Activated CD4-positive, alpha-beta T cell treated with anti-CD3 and anti-CD28 coated beads, Interleukin-2, amount 50 U/mL, for 24 hours (primary cell): ENCODE measurements at regions not wholly inside any gene's neighbourhood (a gene's known extent, or its start where the extent isn't known, plus 50 kb on each side); places are given as distances from the start of the nearest gene placed in this dataset.

Experiments
- DNase-seq, 2 donors: peaks; one replicate each; pipeline ENCODE4 v3.0.0-alpha.2; 2020; ENCODE audit warnings: low read depth in 1 of 2, low spot score in 1 of 2

- DNase-seq, result no peak
These were observed 796.5 kb upstream of the SLIT2 start for GRCh38 chr4:19455196-19455595.

GRCh38 chr4:19438233-19438632, 813.5 kb upstream of the SLIT2 start:
- no peak for DNase-seq

DNA sequence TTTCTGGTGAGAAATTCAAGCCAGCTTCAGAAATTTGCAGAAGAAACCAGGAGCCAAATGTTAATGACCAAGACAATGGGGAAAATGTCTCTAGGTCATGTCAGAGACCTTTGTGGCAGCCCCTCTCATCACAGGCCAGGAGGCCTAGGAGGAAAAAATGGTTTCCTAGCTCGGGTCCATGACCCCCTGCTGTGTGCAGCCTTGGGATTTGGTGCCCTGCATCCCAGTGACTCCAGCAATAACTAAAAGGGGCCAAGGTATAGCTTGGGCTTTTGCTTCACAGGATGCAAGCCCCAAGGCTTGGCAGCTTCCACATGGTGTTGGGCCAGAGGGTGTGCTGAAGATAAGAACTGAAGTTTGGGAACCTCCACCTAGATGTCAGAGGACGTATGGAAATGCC, 814.7 kb upstream of the SLIT2 start:
- no peak for DNase-seq

- no peak for DNase-seq
These were observed 822.0 kb upstream of the SLIT2 start for GRCh38 chr4:19429684-19430083.

DNA sequence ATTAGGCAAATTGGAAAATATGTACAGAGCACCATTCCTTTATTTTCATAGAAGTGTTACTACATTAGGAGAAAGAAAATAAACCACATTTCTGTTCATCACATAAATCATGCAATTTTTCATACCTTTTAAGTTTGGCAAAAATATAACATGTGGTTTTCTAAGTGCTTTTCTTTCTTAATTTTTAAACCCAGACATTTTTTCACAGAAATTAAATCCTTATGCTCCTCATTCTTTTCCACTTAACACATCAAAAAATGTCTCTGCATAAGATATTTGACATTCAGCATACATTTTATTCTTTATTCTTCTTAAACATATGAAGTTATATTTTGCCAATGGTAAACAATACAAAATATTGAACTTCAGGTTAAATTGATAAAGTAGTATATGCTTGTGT, 826.6 kb upstream of the SLIT2 start:
- no peak for DNase-seq

DNA sequence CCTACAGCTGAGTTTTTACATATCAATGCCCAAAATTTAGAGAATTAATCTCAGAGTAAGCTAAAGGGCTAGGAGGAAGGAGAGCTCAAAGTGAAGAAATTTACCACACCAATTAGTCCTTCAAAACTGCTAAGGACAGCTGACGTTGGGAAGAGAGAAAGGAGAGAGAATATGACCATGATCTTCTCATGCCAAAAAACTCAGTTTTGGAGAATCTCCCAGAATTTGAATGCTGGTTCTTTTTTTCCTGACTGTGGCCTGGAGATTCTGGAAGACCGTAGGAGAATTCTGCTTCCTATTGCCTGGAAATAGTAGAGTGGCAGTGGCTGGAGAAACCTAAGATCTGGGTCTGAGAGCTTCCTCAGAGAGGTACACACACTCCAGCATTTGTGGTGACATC, 834.4 kb upstream of the SLIT2 start:
- DNase-seq, result no peak

GRCh38 chr4:19416146-19416545, 835.6 kb upstream of the SLIT2 start:
- no peak for DNase-seq

DNA sequence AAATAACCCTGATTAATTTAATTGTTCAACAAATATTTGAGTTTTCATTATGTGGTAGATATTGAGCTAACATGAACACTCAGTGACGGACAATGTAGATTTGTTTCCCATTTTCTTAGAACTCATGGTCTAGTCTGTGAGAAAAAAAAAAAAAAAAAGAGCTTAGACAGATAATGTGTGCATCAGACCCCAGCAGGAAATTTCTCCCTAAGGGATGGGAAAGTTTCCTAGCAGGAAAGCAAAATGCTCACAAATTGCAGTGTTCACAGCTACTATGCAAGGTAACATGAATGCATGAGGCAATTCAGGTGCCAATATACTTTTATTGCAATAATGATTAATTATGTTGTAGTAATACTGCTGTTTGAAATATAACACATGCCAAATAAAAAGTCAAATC, 843.2 kb upstream of the SLIT2 start:
- DNase-seq, result no peak

DNA sequence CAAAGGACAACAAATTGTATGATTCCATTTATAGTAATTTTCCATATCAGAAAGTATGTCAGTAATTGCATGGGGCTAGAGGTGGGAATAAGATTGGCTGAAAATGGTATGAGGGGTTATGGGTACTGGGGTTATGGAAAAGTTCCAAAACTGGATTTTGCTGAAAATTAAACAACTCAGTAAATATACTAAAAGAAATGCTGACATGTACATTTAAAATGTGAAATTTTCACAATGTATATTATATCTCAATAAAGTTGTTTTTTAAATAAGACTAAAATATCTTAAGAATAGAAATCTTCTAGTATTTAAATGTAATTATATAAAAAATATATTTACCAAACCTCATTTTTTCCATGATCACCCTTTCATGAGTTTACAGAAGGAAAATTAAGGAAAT, 844.9 kb upstream of the SLIT2 start:
- DNase-seq, result no peak

DNA sequence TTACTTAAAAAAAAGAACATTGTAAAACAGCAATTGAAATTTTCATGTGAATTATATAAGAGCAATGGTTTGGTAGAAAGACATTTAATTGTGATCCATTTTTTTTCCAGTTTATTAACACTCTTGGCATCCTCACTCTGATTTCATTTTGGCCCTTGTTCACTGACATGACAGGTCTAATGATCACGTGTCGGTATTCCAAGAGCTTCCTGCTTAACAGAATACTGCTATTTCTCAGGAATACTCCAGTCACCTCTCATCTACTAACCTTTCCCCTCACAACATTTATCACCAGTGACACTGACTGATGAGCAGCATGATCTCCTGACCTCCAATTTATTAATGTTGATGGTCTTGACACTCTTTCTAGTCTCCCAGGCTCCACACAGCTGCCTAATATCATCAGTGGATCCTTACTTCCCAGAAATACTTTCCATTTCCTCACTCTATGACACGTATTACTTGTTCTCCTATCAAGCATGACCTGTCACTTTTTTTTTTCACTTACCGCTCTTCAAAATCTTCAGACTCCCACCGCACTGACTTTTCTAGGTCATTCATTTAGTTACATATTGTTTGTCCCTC, 847.8 kb upstream of the SLIT2 start:
- no peak for DNase-seq

DNA sequence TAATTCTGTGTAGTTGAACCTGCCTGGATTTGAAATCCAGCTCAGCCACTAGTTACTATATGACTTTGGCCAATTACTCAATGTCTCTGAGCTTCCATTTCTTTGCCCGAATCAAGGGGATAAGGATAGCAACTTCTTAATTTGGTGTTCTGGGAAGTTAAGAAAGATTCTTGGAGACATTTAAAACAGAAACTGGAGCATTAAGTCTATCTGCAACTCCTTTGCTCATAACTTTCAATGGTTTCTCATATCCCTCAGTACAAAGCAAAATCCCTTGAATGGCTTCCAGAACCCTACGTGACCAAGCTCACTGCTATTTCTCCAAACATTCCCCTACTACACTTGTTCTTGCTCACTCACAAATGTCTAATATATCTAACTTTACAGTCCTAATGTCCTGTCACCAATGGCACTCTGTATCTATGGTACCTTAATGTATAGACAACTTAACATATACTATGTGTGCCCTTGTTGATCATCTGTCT, 849.1 kb upstream of the SLIT2 start:
- no peak for DNase-seq

DNA sequence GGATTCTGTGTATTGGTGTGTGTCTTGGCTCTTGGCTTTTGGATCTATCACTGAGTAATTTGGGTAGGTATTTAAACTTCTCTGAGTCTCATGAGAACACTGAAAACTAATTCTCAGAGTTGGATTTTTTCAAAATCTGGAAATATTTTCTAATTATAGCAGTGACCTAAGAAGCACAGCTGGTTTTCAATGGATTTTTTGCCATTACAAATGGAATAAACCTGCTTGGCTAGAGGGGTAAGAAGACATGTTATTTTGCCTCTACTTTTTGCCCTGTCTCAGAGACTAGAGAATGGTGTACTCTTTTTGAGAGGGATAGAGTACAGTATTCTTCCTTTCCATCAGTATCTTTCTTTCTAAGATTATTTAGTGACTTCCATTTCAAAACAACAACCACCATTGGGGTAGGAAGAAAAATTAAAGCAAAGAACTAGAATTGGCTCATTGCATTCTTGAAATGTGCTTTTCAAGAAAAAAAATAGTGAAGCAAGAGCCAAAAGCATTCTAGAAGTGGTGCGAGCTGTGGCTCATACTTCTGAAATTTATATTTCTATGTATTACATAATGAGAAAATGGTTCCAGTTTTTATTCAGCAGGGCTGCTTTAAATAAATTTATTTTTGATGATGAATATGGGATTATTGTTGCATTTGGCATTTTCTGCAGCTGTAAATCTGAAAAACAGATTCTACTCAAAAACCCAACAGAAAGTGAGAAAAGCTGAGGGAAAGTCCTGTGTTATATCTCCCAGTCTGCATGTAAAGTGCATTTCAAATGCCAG, 850.2 kb upstream of the SLIT2 start:
- no peak for DNase-seq

DNA sequence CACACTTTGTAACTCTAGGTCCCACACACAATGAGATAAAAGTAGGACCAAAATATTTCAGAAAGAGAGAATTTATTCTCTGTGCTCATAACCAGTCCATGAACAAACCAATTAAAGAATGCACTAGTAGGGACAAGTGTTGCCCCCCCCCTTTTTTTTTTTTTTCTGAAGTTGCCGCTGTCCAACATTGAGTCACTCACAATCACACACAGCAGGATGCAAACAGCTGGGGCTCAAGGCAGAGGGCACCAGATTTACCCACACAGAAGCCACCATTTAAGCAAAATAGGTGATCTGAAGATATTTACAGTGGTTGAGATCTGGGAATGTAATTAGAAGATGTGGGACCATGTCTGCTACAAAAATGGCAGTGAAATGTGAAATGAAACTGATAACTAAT, 850.9 kb upstream of the SLIT2 start:
- DNase-seq, result no peak

- no peak for DNase-seq
These were observed 852.7 kb upstream of the SLIT2 start for GRCh38 chr4:19399001-19399400.

DNA sequence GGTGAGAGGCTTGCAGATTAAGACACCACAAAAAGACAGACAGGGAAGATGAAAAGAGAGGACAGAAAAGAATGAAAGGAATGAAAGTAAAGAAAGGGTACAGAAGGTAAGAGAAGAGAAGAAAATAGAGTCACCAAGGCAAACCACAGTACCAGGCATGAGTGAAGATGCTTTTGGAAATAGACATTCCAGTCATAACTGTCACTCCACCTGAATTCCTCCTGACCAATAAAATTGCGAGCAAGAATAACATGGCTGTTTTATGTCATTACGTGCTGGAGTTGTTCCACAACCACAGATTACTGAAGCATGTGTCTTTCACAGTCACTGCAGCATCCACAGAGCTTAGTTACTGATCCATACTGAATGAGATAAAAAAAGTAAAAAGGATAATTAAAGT, 864.9 kb upstream of the SLIT2 start:
- DNase-seq, result no peak

DNA sequence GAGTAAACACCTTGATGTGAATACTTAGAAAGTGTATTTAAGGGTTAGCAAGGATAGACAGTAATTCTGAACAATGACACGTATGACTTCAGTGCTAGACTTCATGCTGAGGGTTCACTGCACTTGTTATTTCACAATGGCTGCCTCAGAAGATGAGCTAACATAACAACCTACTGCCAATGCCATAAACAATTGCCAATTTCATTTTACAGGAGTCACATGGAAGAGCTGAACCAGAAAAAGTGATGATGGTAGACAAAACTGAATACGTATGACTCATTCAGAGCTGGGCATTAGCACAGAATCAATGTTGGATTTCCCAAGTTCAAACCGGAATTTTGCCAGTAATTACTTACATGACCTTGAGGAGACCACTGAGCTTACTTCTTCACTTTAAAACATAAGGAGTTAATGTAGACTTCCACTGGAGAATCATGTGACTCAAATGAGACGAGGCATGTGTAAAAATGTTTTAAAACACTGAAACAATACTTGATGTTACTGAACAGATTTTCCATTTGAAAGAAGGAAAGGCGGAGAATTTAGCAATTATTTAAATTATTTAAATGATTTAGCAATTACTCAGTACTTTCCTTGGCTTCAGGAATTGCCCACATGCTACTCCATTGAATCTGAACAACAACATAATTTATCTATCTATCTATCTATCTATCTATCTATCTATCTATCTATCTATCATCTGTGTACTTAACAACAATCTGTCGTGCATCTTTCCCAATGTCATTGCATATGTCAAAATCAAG, 868.5 kb upstream of the SLIT2 start:
- DNase-seq, result no peak

DNA sequence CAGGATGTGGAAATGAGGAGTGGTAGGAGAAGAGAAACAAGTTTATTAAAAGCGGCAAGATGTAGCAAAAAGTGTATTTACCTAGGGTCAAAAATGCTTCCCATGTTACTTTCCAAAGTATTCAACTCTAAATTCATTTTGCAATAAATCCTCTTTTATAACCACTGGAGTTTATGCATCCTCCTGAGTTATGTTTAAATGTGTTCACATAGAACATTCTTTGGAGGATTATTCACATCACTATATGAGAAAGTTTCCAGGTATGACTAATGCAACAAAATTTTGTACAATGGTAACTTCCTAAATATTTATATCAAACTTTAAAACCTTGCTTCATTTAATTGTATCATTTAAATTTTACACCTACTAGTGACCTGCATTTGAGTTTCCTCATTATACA, 870.6 kb upstream of the SLIT2 start:
- no peak for DNase-seq

GRCh38 chr4:19380600-19380999, 871.1 kb upstream of the SLIT2 start:
- DNase-seq, result no peak

- no peak for DNase-seq
These were observed 872.5 kb upstream of the SLIT2 start for GRCh38 chr4:19379191-19379708.

- DNase-seq, result no peak
These were observed 875.8 kb upstream of the SLIT2 start for GRCh38 chr4:19375931-19376330.

DNA sequence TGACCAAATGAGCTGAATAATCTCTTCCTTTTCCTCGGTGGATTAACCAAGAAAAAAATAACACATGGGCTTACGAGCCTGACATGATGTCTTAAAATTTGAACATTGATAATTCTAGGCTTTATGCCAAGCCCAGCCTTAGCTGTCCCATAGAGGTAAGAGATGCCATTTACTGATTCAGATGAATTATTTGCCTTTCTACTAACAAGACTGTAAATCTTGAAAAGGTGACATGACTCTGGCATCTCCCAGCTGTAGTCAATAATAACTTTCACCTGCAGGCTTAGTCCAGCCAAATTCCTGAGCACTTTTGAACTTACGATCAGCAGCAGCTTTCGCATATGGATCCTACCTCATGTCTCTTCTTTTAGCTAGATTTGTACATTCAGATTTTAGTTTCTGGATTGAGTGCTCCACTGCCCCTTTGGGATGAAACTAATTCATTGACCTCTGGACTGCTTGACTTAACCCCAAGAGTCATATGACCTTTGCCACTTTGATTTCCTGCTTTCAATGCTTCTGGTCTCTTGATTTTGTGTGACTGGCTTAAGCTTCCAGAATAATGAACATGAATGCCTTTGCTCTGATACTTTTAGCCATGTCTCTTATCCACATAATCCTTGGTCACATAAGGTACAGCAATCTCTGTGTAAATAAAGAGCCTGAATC, 876.4 kb upstream of the SLIT2 start:
- no peak for DNase-seq
